ENCODE measurements at regions not wholly inside any gene's neighbourhood (a gene's known extent, or its start where the extent isn't known, plus 50 kb on each side); places are given as distances from the start of the nearest gene placed in this dataset.

- no peak for TF ChIP-seq POLR2A (IDR thresholded peaks at IDR 0.05)
- TF ChIP-seq CTCF (IDR thresholded peaks at IDR 0.05): no peak
These were observed 666.7 kb upstream of the ADAMTS5 start for GRCh38 chr21:27633631-27634030.

Data from uterus (tissue), 2 donors.